Caco-2 (cell line): ENCODE measurements at regions not wholly inside any gene's neighbourhood (a gene's known extent, or its start where the extent isn't known, plus 50 kb on each side); places are given as distances from the start of the nearest gene placed in this dataset.
"Not testable (repeated sequence)": the region's sequence is repeated elsewhere in the genome, so short reads cannot be mapped to it uniquely, and the experiment has no call there.

ENCODE experiments used
- BruUV-seq: library from RNA; stranded (reverse); fragments of 400-500 nt; replicated peaks from 2 replicates; lab custom pipeline; 2021; lab: Mats Ljungman, UMichigan
- CTCF ChIA-PET: fragments of 300-600 bp; sonication (Branson Sonifier 250); formaldehyde crosslinking; loops from one replicate; lab custom pipeline; 2022; ENCODE audit warnings: antibody characterized with exemption; lab: Charles Lee
- POLR2A ChIA-PET: fragments of 300-600 bp; sonication (Branson Sonifier 250); formaldehyde crosslinking; loops from one replicate; lab custom pipeline; 2022; ENCODE audit warnings: antibody characterized with exemption; lab: Charles Lee
- DNase-seq, 2 experiments: peaks; one replicate each; pipeline versions ENCODE4 v3.0.0 to v3.0.0-alpha.2; 2020 to 2022
- H3K27me3 ChIP-seq: replicated peaks from 2 replicates; pipeline ENCODE4 v1.6.0; 2011; ENCODE audit warnings: low read length; ENCODE audit not compliant: control insufficient read depth, insufficient read depth
- H3K36me3 ChIP-seq: 2 replicates; pipeline ENCODE4 v1.5.1; 2011; ENCODE audit warnings: low read length; ENCODE audit not compliant: control insufficient read depth, insufficient read depth
- H3K4me1 ChIP-seq: fragments of 250-450 bp; sonication (Bioruptor Pico); 2 replicates; pipeline ENCODE4 v1.5.1; 2020; ENCODE audit warnings: mild to moderate bottlenecking
- H3K4me3 ChIP-seq: 2 replicates; pipeline ENCODE4 v1.5.1; 2011; ENCODE audit warnings: low read depth, mild to moderate bottlenecking, control low read depth, low read length
- H3K9me3 ChIP-seq: fragments of 250-450 bp; sonication (Bioruptor Pico); 2 replicates; pipeline ENCODE4 v1.5.1; 2020; ENCODE audit warnings: mild to moderate bottlenecking, moderate library complexity
- H3K27ac Mint-ChIP-seq: one replicate; pipeline ENCODE4 v1.8.0; 2022; ENCODE audit warnings: mixed read lengths; ENCODE audit not compliant: unreplicated experiment
- H3K27me3 Mint-ChIP-seq: one replicate; pipeline ENCODE4 v1.8.0; 2022; ENCODE audit warnings: mixed read lengths; ENCODE audit not compliant: insufficient read depth, unreplicated experiment
- H3K36me3 Mint-ChIP-seq: one replicate; pipeline ENCODE4 v1.8.0; 2022; ENCODE audit warnings: mild to moderate bottlenecking, mixed read lengths; ENCODE audit not compliant: insufficient read depth, unreplicated experiment
- H3K4me1 Mint-ChIP-seq: one replicate; pipeline ENCODE4 v1.8.0; 2022; ENCODE audit warnings: low read depth, mixed read lengths; ENCODE audit not compliant: unreplicated experiment
- H3K4me3 Mint-ChIP-seq: one replicate; pipeline ENCODE4 v1.8.0; 2022; ENCODE audit warnings: mild to moderate bottlenecking, moderate library complexity, mixed read lengths; ENCODE audit not compliant: unreplicated experiment
- H3K9me3 Mint-ChIP-seq: one replicate; pipeline ENCODE4 v1.8.0; 2022; ENCODE audit warnings: mixed read lengths; ENCODE audit not compliant: unreplicated experiment
- intact Hi-C: fragments of 100-400 bp; cut with micrococcal nuclease; formaldehyde crosslinking; loops from one replicate; pipeline ENCODE4 v1.10.0; 2022; ENCODE audit not compliant: unreplicated experiment
- TF ChIP-seq, protein P1 (sequence below), 2 experiments: fragments of 200-600 bp in 1 of 2; IDR thresholded peaks; 1 replicate in 1 of 2; 2 replicates in 1 of 2; pipeline versions ENCODE4 v1.5.1 to v1.8.0; 2011 to 2022; ENCODE audit warnings: antibody characterized with exemption in 1 of 2, control low read depth in 1 of 2, inconsistent platforms in 1 of 2, low read depth in 1 of 2, low read length in 1 of 2, mild to moderate bottlenecking in 1 of 2, moderate library complexity in 1 of 2; ENCODE audit not compliant: insufficient read depth in 1 of 2, severe bottlenecking in 1 of 2, unreplicated experiment in 1 of 2

DNA sequence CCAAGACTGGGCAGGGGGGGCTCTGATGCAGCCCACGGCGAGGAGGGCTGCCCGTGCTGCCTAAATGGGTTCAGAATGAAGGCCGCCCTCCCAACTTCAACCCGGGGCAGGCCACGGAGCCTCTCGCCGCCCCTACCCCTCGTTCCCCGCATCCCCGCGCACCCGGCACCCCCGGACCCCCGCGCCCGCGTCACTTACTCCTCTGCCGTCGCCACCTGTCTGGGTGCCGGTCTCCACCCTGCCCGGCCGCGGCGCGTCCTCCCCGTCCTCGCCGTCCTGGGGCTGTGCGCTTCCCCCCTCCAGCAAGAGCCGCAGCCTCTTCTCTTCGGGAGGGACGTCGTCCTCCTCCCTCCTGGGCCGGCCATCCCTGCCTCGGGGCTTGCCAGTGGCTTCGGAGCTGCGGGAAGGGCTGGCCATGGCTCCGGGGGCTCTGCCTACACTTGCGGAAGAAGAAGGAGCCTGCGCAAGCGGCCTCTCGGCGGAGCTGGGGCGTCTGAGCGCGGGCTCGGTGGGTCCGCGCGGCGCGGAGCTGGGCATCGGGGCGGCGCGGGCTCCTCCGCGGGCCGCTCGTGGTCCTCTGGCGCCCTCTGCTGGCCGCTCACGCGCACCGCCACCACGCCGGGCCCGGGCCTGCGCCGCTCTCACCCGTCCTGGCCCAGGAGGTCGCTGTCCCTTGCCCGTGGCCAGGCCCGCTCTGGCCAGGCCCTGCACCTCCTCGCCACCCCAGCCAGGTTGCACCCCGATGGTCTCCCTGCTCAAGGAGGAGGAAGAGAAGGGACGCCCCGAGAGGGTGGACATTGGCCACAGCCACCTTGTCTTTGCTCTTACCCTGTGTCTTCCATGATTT, 59.3 kb upstream of the CLEC6A start:
- H3K9me3 Mint-ChIP-seq, H3K27me3 ChIP-seq, POLR2A ChIA-PET, H3K4me1 ChIP-seq, H3K4me1 Mint-ChIP-seq, intact Hi-C loops, H3K9me3 ChIP-seq, BruUV-seq, H3K36me3 ChIP-seq, H3K36me3 Mint-ChIP-seq, H3K27ac Mint-ChIP-seq: not testable (repeated sequence)
- TF ChIP-seq, protein P1, sequence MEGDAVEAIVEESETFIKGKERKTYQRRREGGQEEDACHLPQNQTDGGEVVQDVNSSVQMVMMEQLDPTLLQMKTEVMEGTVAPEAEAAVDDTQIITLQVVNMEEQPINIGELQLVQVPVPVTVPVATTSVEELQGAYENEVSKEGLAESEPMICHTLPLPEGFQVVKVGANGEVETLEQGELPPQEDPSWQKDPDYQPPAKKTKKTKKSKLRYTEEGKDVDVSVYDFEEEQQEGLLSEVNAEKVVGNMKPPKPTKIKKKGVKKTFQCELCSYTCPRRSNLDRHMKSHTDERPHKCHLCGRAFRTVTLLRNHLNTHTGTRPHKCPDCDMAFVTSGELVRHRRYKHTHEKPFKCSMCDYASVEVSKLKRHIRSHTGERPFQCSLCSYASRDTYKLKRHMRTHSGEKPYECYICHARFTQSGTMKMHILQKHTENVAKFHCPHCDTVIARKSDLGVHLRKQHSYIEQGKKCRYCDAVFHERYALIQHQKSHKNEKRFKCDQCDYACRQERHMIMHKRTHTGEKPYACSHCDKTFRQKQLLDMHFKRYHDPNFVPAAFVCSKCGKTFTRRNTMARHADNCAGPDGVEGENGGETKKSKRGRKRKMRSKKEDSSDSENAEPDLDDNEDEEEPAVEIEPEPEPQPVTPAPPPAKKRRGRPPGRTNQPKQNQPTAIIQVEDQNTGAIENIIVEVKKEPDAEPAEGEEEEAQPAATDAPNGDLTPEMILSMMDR (IDR thresholded peaks at IDR 0.05; ENCODE audit: insufficient read depth in 1 of 2, low read depth in 1 of 2, low read length in 1 of 2, severe bottlenecking in 1 of 2, unreplicated experiment in 1 of 2): peak; percentile 57 to 73
- peak in 1 of 2 experiments; percentile 89 for DNase-seq
- Mint-ChIP-seq H3K27me3 (peaks cover 20% of the 10 kb centered on the region), H3K4me3 (peak overlapping the region; percentile 58)
- CTCF ChIA-PET: interaction anchor here (0.7 kb wide), 1 partner anchor 165 kb away, joined by 3 read pairs; no protein-coding TSS in a partner anchor
- peak overlapping the region; percentile 25 for H3K4me3 ChIP-seq

DNA sequence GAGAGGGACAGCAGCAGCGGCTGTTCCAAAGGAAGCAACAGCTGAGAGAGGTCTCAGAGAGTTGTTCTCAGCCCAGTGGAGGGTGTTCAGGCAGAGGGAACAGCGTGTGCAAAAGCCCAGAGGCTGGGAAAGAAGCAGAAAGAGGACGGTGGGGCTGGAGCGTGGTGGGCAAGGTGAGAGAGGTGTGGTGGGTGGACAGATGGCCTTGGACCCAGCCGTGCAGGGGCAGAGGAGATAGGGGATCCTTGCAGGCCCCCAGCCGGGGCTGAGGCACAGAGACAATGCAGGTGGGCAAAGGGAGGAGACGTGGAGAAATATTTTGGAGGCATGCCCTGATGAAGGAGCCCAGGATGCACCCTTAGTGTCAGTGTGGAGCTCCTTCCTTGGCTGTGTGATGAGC, 58.4 kb upstream of the CLEC6A start:
- H3K4me1 Mint-ChIP-seq, H3K9me3 Mint-ChIP-seq, H3K36me3 ChIP-seq, H3K36me3 Mint-ChIP-seq, BruUV-seq, H3K9me3 ChIP-seq, H3K4me1 ChIP-seq, POLR2A ChIA-PET, H3K4me3 Mint-ChIP-seq, CTCF ChIA-PET, H3K4me3 ChIP-seq, H3K27me3 ChIP-seq, intact Hi-C loops, H3K27ac Mint-ChIP-seq: not testable (repeated sequence)
- peaks cover 17% of the 10 kb centered on the region for H3K27me3 Mint-ChIP-seq
- peak in 1 of 2 experiments; percentile 0 for DNase-seq

DNA sequence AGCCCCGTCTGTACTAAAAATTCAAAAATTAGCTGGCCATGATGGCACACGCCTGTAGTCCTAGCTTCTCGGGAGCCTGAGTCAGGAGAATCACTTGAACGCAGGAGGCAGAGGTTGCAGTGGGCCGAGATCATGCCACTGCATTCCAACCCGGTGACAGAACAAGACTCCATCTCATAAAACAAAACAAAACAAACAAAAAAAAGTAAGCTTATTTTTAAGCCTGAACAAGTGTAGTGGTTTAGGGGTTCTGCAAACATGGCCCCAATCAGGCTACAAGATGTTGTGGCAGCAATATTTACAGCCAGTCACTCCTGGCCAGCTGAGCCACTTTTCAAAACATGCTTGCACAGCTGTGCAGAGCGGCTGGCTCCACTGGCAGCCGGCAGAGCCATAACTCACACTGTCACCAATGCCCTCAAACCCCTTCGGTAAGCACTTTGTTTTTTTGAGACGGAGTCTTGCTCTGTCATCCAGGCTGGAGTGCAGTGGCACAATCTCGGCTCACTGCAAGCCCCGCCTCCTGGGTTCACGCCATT, 56.2 kb upstream of the CLEC6A start:
- BruUV-seq, H3K4me3 Mint-ChIP-seq, POLR2A ChIA-PET, H3K9me3 Mint-ChIP-seq, H3K4me1 ChIP-seq, CTCF ChIA-PET, intact Hi-C loops, H3K4me3 ChIP-seq, H3K27me3 ChIP-seq, H3K27ac Mint-ChIP-seq, H3K4me1 Mint-ChIP-seq, H3K36me3 ChIP-seq, H3K9me3 ChIP-seq, H3K36me3 Mint-ChIP-seq: not testable (repeated sequence)
- peaks cover 13% of the 10 kb centered on the region for H3K27me3 Mint-ChIP-seq
- DNase-seq: peak in 1 of 2 experiments; percentile 1

DNA sequence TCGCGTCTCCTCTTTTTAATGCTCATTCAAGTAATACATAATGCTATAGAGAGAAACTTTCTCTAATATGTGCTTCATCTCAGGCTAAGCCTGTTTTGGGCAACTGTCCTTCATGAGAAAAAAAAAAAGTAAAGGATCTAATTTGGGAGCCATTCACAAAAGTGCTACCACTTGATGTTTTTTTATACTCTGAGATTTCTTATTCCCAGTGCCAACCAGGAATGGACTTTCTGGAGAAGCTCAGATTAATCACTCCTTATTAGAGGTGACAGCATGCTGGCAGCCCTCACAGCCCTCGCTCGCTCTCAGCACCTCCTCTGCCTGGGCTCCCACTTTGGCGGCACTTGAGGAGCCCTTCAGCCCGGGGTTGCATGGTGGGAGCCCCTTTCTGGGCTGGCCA, 51.9 kb upstream of the CLEC6A start:
- not testable (repeated sequence) for DNase-seq, BruUV-seq, H3K4me3 Mint-ChIP-seq

DNA sequence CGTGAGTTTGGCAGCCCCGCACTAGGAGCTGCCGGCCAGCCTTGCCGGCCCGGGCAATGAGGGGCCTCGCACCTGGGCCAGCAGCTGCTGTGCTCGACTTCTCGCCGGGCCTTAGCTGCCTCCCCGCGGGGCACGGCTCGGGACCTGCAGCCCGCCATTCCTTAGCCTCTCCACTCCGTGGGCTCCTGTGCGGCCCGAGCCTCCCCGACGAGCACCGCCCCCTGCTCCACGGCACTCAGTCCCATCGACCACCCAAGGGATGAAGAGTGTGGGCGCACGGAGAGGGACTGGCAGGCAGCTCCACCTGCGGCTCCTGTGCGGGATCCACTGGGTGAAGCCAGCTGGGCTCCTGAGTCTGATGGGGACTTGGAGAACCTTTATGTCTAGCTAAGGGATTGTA, 51.4 kb upstream of the CLEC6A start:
- H3K36me3 Mint-ChIP-seq, H3K9me3 ChIP-seq, intact Hi-C loops, H3K4me1 ChIP-seq, CTCF ChIA-PET, H3K27ac Mint-ChIP-seq, H3K4me1 Mint-ChIP-seq, POLR2A ChIA-PET, BruUV-seq, H3K4me3 Mint-ChIP-seq, H3K36me3 ChIP-seq, H3K9me3 Mint-ChIP-seq, H3K27me3 ChIP-seq, H3K4me3 ChIP-seq: not testable (repeated sequence)
- DNase-seq: peak; percentile 0 to 26
- peaks cover 10% of the 10 kb centered on the region for H3K27me3 Mint-ChIP-seq

More for the DNA sequence above, 51.9 kb upstream of the CLEC6A start:
- H3K9me3 Mint-ChIP-seq, H3K9me3 ChIP-seq, H3K4me1 ChIP-seq, CTCF ChIA-PET, POLR2A ChIA-PET, H3K36me3 ChIP-seq, H3K36me3 Mint-ChIP-seq, H3K4me1 Mint-ChIP-seq, H3K4me3 ChIP-seq, intact Hi-C loops, H3K27me3 ChIP-seq, H3K27ac Mint-ChIP-seq: not testable (repeated sequence)
- peaks cover 10% of the 10 kb centered on the region for H3K27me3 Mint-ChIP-seq
